ENCODE measurements at regions not wholly inside any gene's neighbourhood (a gene's known extent, or its start where the extent isn't known, plus 50 kb on each side); places are given as distances from the start of the nearest gene placed in this dataset.

- no peaks in the 10 kb centered on the region for H3K9me3 ChIP-seq (replicated peaks in 1 of 3)
- no peak overlapping the region for H3K27ac ChIP-seq
- H3K4me3 ChIP-seq, result no peak overlapping the region
- H3K27me3 ChIP-seq, result peaks cover 2% of the 10 kb centered on the region
- no peak for DNase-seq
- intact Hi-C loops (cut with DNase I), result no loop called here
- H3K36me3 ChIP-seq (replicated peaks in 1 of 2), result no peaks in the 10 kb centered on the region
- H3K4me1 ChIP-seq (replicated peaks in 1 of 2), result no peaks in the 10 kb centered on the region
- no peak for TF ChIP-seq CTCF (IDR thresholded peaks at IDR 0.05)
- 78 to 84% (median 83%) methylated on average over 12 of the region's 12 CpGs for WGBS, 4 donors
Measured at GRCh38 chr10:125555743-125556142, 127.2 kb downstream of the TEX36 start.

GRCh38 chr10:125555267-125555666 is 127.7 kb downstream of the TEX36 start:
- no peak for DNase-seq
- no peaks in the 10 kb centered on the region for H3K9me3 ChIP-seq (replicated peaks in 1 of 3)
- 88 to 91% (median 90%) methylated on average over 9 of the region's 9 CpGs for WGBS, 4 donors
- H3K27me3 ChIP-seq, result peaks cover 4% of the 10 kb centered on the region
- no peaks in the 10 kb centered on the region for H3K36me3 ChIP-seq (replicated peaks in 1 of 2)
- no peak for TF ChIP-seq POLR2A (IDR thresholded peaks at IDR 0.05)
- intact Hi-C loops (cut with DNase I), result no loop called here
- no peak overlapping the region for H3K4me3 ChIP-seq
- no peaks in the 10 kb centered on the region for H3K4me1 ChIP-seq (replicated peaks in 1 of 2)
- no peak overlapping the region for H3K27ac ChIP-seq

GRCh38 chr10:125554753-125555152 is 128.2 kb downstream of the TEX36 start:
- Histone ChIP-seq H3K36me3 (replicated peaks in 1 of 2) (no peaks in the 10 kb centered on the region), H3K4me1 (replicated peaks in 1 of 2) (no peaks in the 10 kb centered on the region), H3K9me3 (replicated peaks in 1 of 3) (no peaks in the 10 kb centered on the region), H3K4me3 (no peak overlapping the region), H3K27ac (no peak overlapping the region), H3K27me3 (peaks cover 4% of the 10 kb centered on the region)
- no peak for DNase-seq
- 58 to 76% (median 71%) methylated on average over 4 of the region's 4 CpGs for WGBS, 4 donors
- TF ChIP-seq CTCF (IDR thresholded peaks at IDR 0.05), result no peak
- no peak for TF ChIP-seq POLR2A (IDR thresholded peaks at IDR 0.05)
- intact Hi-C loops (cut with DNase I), result no loop called here

- H3K9me3 ChIP-seq (replicated peaks in 1 of 3), result no peaks in the 10 kb centered on the region
- H3K4me3 ChIP-seq, result no peak overlapping the region
- H3K27me3 ChIP-seq, result peaks cover 4% of the 10 kb centered on the region
- H3K27ac ChIP-seq, result no peak overlapping the region
- intact Hi-C loops (cut with DNase I), result no loop called here
- WGBS, 4 donors, result 79 to 86% (median 84%) methylated on average over 9 to 10 of the region's 10 CpGs
- DNase-seq, result no peak
- H3K36me3 ChIP-seq (replicated peaks in 1 of 2), result no peaks in the 10 kb centered on the region
- H3K4me1 ChIP-seq (replicated peaks in 1 of 2), result no peaks in the 10 kb centered on the region
- no peak for TF ChIP-seq POLR2A (IDR thresholded peaks at IDR 0.05)
- TF ChIP-seq CTCF (IDR thresholded peaks at IDR 0.05), result no peak
Measured at GRCh38 chr10:125554016-125554703, 128.8 kb downstream of the TEX36 start.

- intact Hi-C loops (cut with DNase I), result no loop called here
- no peak for DNase-seq
- Histone ChIP-seq H3K4me3 (no peak overlapping the region), H3K27me3 (peaks cover 4% of the 10 kb centered on the region), H3K27ac (no peak overlapping the region), H3K36me3 (replicated peaks in 1 of 2) (no peaks in the 10 kb centered on the region), H3K4me1 (replicated peaks in 1 of 2) (no peaks in the 10 kb centered on the region), H3K9me3 (replicated peaks in 1 of 3) (no peaks in the 10 kb centered on the region)
- 80 to 91% (median 86%) methylated on average over 2 of the region's 2 CpGs for WGBS, 4 donors
- TF ChIP-seq CTCF (IDR thresholded peaks at IDR 0.05), result no peak
- TF ChIP-seq POLR2A (IDR thresholded peaks at IDR 0.05), result no peak
Measured at GRCh38 chr10:125553091-125553490, 129.9 kb downstream of the TEX36 start.

Measured in adrenal gland (tissue), 9 donors.